GM19372 (cell line): ENCODE measurements at regions not wholly inside any gene's neighbourhood (a gene's known extent, or its start where the extent isn't known, plus 50 kb on each side); places are given as distances from the start of the nearest gene placed in this dataset.
"Not testable (repeated sequence)": the region's sequence is repeated elsewhere in the genome, so short reads cannot be mapped to it uniquely, and the experiment has no call there.

Experiments used
- ATAC-seq: cut with Tn5 transposase; IDR thresholded peaks from one replicate; pipeline ENCODE4 v1.9.1; 2021; ENCODE audit warnings: mild to moderate bottlenecking, low read depth, moderate library complexity; ENCODE audit not compliant: unreplicated experiment

DNA sequence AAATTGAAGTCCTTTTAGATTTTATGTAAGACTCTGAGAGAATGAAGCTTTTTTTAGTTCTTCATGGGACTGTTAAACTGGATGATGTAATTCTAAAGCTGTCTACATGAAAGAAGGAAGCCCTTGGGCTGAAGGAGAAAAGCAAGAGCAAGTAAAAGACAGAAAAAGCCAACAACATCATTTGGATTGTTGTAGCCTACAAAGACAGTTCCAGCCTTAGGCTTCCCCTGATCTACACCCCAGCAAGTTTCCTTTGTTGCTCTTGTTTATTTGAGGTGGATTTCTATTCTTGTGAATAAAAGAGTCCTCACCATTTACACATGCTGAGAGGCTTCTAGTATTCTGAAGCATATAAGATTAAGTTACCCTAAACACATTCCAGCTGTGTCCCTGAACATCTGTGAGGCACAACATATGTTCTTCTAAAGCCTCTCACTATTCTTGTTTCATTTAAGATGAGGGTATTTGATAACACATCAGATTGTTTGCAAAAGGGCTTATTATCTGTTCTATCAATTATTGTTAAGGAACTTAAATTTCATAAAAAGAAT is 377.8 kb downstream of the LNPK start:
- no peak for ATAC-seq

DNA sequence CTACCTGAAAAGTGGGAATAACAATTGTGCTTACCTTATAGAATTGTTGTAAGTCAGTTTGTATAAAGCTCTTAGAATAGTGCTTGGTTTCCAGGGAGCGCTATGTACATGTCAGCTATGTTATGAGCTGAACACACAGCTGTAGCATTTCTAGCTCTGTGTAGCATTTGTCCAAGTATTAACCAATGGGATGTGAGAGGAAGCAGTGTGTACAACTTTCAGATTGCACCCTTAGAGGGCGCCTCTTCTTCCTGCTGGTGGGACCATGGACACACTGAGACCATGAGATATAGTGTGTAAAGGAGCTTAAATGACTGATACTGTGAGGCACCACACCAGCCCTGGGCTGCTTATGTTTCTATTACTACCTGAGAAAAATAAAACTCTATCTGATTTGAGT is 380.2 kb downstream of the LNPK start:
- ATAC-seq = no peak

DNA sequence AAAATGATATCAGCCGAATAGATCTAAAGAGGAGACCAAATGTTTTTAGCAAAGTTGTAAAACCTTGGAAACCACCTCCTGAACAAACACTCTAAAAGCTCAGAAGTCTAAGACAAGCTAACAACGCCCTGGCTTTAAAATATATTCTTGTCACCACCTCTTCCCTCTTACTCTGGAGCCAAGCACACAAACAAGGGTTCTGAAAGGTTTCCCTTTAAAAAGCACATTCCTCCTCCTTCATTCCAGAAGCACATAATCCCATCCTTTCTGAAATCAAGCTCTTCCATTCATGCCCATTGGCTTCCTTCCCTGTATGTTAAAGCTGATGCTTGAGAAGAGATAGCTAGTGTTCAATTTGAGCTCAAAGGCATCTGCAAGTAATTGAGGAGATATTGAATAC is 382.0 kb downstream of the LNPK start:
- ATAC-seq = no peak

DNA sequence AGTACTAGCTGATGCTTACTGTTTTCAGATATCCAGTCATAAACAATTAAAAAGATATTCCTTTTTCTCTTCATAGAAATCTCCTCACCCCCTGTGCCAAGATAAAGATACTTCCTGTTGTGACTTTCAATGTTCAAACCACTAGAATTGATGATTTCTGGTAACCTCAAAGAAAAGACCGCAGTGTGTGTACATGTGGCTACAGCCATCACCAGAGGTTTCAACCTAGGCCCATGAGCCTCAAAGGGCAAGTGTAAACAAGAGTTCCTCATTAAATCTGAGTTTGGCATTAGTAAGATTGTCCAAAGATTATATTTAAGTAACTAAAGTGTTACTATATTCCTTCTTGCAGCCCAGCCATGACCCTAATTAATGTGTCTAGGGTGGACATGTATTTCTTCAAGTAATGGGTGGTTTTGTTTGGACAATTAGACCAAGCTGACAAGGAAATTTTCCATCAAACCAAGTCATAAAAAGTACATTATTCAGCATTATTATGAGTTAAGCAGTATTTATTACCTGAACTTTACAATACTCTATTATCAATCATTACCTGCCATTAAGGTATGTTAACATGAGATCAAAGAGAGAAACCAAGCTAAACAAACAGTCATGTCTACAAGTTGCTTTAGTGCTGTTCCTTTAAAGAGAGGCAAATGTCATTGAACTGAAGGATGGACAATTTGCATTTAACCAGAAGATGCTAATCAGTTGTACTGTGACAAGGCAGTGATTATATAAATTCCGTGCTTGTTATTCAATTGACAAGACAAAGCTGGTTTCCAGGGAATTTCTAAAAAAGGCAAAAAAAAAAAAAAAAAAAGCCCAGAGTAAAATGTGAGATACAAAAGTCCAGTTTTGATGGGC is 382.7 kb downstream of the LNPK start:
- ATAC-seq = no peak

DNA sequence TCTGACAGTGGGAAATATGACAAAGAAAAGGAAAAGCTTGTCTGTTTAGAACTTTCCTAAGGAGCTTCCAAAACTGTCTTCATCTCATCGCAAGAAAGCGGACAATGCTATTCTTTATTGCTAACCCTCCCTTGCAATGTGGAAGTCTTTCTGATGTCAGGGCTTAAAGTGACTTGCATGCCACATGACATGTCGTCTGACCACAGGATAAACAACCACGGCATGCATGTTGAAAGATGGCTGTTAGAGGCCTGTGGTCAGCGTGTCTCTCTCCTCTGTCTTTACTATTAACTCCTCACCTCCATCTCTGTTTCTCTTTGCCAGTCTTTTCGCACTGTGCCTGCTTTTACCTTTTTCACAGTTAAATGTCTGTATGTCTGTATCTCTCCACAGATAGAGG is 389.8 kb downstream of the LNPK start:
- ATAC-seq = no peak

DNA sequence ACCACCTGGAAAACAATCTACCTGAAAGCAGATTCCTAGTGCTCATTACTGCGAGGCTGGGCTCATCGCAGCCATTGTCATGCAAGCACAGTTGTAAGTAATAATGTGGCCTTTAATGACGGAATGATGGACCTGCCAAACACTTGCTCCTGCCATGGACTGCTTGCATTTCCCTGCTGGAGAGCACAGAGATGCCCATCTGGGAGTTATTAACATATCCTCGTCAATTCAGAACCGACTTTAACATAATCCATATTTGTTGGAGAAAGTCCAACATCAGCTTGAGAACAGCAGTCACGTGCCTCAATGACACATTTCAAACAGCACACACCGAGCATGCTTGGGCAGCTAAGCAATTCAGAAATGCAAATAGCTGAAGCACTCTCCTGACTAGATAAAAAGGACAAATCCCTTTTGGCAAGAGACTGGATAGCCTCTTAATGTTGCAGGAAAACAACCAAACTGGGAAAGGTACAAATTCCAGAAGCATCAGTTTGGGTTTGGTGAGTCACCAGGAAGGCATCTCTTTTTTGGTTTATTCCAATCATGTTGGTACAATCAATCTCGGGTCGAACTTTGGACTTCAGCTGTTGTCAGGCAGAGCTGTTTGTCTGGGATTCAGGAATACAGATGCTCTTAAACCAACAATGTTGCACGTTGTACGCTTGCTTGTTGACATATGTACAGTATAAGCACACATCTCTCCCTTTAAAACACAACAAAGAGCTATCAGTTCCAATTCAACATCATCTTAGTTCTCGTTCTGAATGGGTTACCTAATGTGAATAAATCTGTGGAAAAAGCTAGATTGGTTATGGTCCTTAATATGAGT is 395.8 kb downstream of the LNPK start:
- no peak for ATAC-seq

GRCh38 chr2:175605640-175606009 is 396.4 kb downstream of the LNPK start:
- no peak for ATAC-seq

DNA sequence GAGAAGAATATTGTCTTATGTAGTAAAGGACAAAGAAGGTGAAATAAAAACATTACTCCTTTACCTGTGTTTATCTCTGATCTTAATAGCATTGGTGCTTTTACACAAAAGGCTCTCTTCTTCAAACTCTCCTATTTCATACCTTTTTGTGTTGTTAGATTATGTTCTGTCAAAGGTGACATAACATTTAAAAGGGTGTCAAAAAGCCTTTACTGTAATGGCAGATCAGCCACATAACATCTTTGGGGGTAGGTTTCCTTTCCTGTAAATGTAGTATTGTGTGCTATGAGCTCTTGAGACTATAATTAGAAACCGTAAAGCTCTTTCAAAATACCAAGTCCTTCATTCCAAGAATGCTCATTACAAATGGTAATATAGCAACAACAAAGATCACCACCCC is 400.1 kb downstream of the LNPK start:
- ATAC-seq = no peak

GRCh38 chr2:175599966-175600831 is 401.9 kb downstream of the LNPK start:
- ATAC-seq = no peak

DNA sequence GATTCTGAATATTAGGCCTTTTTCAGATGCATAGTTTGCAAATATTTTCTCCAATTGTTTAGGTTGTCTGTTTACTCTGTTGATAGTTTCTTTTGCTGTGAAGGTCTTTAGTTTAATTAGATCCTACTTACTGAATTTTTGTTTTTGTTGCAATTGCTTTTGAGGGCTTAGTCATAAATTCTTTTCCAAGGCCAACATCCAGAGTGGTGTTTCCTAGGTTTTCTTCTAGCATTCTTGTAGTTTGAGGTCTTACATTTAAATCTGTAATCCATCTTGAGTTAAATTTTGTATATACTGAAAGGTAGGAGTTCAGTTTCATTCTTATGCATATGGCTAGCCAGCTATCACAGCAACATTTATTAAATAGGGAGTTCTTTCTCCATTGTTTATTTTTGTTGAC is 404.8 kb downstream of the LNPK start:
- ATAC-seq = no peak

DNA sequence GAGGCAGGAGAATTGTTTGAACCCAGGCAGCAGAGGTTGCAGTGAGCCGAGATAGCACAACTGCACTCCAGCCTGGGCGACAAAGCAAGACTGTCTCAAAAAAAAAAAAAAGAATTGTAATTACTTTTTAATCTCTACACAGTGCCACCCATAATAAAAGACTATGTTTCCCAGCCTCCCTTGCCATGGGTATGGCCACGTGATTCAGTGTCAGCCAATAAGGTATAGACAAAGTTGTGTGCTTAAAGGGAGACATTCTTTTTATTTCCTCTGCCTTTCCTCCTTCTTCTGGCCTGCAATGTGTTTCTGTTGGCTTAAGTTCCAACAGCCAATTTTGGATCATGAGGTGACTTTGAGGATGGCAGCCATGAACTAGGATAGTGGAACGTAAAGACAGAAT is 406.9 kb downstream of the LNPK start:
- ATAC-seq = no peak

DNA sequence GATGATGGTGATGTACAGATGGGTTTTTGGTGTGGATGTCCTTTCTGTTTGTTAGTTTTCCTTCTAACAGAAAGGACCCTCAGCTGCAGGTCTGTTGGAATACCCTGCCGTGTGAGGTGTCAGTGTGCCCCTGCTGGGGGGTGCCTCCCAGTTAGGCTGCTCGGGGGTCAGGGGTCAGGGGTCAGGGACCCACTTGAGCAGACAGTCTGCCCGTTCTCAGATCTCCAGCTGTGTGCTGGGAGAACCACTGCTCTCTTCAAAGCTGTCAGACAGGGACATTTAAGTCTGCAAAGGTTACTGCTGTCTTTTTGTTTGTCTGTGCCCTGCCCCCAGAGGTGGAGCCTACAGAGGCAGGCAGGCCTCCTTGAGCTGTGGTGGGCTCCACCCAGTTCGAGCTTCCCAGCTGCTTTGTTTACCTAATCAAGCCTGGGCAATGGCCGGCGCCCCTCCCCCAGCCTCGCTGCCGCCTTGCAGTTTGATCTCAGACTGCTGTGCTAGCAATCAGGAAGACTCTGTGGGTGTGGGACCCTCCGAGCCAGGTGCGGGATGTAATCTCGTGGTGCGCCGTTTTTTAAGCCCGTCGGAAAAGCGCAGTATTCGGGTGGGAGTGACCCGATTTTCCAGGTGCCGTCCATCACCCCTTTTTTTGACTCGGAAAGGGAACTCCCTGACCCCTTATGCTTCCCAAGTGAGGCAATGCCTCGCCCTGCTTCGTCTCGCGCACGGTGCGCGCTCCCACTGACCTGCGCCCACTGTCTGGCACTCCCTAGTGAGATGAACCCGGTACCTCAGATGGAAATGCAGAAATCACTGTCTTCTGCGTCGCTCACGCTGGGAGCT is 408.2 kb downstream of the LNPK start:
- not testable (repeated sequence) for ATAC-seq

- ATAC-seq = not testable (repeated sequence)
Observed at GRCh38 chr2:175588213-175588612, 406.7 kb upstream of the ATP5MC3 start.

DNA sequence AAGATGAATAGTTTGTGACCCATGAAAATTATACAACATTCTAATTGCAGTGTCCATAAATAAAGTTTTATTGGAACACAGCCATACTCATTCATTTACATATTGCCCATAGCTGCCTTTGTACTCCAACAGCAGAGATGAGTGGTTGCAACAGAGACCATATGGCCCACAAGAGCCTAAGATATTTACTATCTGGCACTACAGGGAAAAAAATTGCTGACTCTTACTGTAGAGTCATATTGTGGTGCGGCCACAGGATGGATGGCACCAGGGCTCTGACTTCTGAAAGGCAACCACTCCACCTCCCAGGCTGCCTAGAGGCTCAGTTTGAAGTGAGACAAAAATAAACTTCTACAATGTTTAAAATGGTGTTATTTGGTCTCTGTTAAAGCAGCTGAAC is 404.0 kb upstream of the ATP5MC3 start:
- no peak for ATAC-seq

DNA sequence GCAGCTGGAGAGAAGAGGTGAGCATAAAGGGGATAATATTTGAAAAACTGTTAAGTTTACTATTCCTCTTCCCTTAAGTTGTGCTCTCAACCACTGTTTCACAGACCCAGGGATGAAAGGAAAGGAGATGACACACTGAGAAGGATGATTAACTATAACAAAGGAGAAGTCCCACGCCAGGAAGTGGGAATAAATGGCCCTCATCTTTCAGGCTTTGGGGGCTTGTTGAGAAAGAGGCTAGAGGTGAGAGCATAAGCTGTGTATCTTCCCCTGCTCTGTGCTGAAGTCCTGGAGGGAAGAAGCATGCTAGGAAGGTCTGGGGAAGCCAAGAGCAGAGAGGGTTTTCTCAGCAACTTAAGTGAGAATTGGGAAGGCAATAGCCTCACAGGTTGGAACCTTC is 399.1 kb upstream of the ATP5MC3 start:
- no peak for ATAC-seq

- no peak for ATAC-seq
Observed at GRCh38 chr2:175579646-175580045, 398.1 kb upstream of the ATP5MC3 start.

- no peak for ATAC-seq
Observed at GRCh38 chr2:175577368-175577970, 396.0 kb upstream of the ATP5MC3 start.

GRCh38 chr2:175576875-175577274 is 395.4 kb upstream of the ATP5MC3 start:
- no peak for ATAC-seq

- peak; percentile 1 for ATAC-seq
Observed at GRCh38 chr2:175576270-175576669, 394.8 kb upstream of the ATP5MC3 start.
